K562 (cell line): ENCODE measurements at regions not wholly inside any gene's neighbourhood (a gene's known extent, or its start where the extent isn't known, plus 50 kb on each side); places are given as distances from the start of the nearest gene placed in this dataset.

Source experiments
- EP300 ChIP-seq: IDR thresholded peaks from 2 replicates; pipeline ENCODE4 v1.6.1; 2012; ENCODE audit warnings: low read length, improper control_type of control experiment
- NFATC3 ChIP-seq: fragments of 450-650 bp; IDR thresholded peaks from 2 replicates; pipeline ENCODE4 v1.6.1; 2017; ENCODE audit warnings: mild to moderate bottlenecking
- SOX6 ChIP-seq: fragments of 450-650 bp; IDR thresholded peaks from 2 replicates; pipeline ENCODE4 v1.6.1; 2014; ENCODE audit warnings: mild to moderate bottlenecking
- TOE1 ChIP-seq, 2 experiments: fragments of 450-650 bp in 1 of 2; sonication (generic) in 1 of 2; formaldehyde crosslinking in 1 of 2; IDR thresholded peaks; 2 replicates each; pipeline versions ENCODE4 v1.7.1 to v1.8.0; 2016 to 2022; ENCODE audit warnings: borderline replicate concordance in 2 of 2, mild to moderate bottlenecking in 2 of 2, antibody characterized with exemption in 1 of 2, inconsistent platforms in 1 of 2, low read depth in 1 of 2, missing genetic modification reagents in 1 of 2, moderate library complexity in 1 of 2
- ZC3H4 ChIP-seq: sonication (generic); formaldehyde crosslinking; IDR thresholded peaks from 2 replicates; pipeline ENCODE4 v1.9.0; 2021; ENCODE audit warnings: missing genetic modification reagents, borderline replicate concordance
- TF ChIP-seq, protein P1 (sequence below), 2 experiments: fragments of 450-650 bp; formaldehyde crosslinking in 1 of 2; IDR thresholded peaks; 2 replicates each; pipeline versions ENCODE4 v1.4.0 to v1.6.1; 2014 to 2020; ENCODE audit warnings: mild to moderate bottlenecking in 2 of 2, borderline replicate concordance in 1 of 2, low read depth in 1 of 2
- TF ChIP-seq, protein P2 (sequence below): fragments of 250-450 bp; sonication (Bioruptor Pico); IDR thresholded peaks from 2 replicates; pipeline ENCODE4 v1.4.0; 2020

DNA sequence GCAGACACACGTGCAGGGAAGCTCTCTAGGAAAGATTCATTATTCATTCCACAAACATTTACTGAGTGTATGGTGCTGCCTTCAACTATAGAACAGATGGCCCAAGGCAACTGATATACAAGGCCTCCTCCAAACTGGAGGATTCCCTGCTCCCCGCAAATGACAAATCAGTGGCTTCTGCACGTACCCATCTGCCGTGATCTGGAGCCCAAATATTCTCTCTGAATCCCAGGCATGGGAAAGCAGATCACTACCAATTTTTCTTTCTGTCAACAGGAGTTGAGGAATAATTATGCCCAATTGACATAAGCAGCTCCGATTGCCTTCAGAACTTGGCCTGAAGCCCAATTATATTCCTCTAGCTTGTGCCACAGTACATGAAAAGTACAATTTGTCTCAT is 174.2 kb upstream of the CCDC196 start:
- TF ChIP-seq, protein P1, sequence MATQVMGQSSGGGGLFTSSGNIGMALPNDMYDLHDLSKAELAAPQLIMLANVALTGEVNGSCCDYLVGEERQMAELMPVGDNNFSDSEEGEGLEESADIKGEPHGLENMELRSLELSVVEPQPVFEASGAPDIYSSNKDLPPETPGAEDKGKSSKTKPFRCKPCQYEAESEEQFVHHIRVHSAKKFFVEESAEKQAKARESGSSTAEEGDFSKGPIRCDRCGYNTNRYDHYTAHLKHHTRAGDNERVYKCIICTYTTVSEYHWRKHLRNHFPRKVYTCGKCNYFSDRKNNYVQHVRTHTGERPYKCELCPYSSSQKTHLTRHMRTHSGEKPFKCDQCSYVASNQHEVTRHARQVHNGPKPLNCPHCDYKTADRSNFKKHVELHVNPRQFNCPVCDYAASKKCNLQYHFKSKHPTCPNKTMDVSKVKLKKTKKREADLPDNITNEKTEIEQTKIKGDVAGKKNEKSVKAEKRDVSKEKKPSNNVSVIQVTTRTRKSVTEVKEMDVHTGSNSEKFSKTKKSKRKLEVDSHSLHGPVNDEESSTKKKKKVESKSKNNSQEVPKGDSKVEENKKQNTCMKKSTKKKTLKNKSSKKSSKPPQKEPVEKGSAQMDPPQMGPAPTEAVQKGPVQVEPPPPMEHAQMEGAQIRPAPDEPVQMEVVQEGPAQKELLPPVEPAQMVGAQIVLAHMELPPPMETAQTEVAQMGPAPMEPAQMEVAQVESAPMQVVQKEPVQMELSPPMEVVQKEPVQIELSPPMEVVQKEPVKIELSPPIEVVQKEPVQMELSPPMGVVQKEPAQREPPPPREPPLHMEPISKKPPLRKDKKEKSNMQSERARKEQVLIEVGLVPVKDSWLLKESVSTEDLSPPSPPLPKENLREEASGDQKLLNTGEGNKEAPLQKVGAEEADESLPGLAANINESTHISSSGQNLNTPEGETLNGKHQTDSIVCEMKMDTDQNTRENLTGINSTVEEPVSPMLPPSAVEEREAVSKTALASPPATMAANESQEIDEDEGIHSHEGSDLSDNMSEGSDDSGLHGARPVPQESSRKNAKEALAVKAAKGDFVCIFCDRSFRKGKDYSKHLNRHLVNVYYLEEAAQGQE (IDR thresholded peaks at IDR 0.05; ENCODE audit: borderline replicate concordance), result no peak
- TF ChIP-seq, protein P1 (CRISPR knock-in tag; IDR thresholded peaks at IDR 0.05; ENCODE audit: low read depth), result no peak
- TF ChIP-seq ZC3H4 (CRISPR knock-in tag) (no peak), SOX6 (no peak), TOE1 (IDR thresholded peaks at IDR 0.05; ENCODE audit: borderline replicate concordance) (no peak), TOE1 (CRISPR knock-in tag; IDR thresholded peaks at IDR 0.05; ENCODE audit: borderline replicate concordance, low read depth) (no peak), NFATC3 (no peak), EP300 (no peak)
- TF ChIP-seq, protein P2, sequence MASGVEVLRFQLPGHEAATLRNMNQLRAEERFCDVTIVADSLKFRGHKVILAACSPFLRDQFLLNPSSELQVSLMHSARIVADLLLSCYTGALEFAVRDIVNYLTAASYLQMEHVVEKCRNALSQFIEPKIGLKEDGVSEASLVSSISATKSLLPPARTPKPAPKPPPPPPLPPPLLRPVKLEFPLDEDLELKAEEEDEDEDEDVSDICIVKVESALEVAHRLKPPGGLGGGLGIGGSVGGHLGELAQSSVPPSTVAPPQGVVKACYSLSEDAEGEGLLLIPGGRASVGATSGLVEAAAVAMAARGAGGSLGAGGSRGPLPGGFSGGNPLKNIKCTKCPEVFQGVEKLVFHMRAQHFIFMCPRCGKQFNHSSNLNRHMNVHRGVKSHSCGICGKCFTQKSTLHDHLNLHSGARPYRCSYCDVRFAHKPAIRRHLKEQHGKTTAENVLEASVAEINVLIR (CRISPR knock-in tag), result no peak
